Thymus (tissue), 11 donors: ENCODE measurements at regions not wholly inside any gene's neighbourhood (a gene's known extent, or its start where the extent isn't known, plus 50 kb on each side); places are given as distances from the start of the nearest gene placed in this dataset.
"Not testable (repeated sequence)": the region's sequence is repeated elsewhere in the genome, so short reads cannot be mapped to it uniquely, and the experiment has no call there.

Experiments used
- DNase-seq, 9 donors: peaks; one replicate each; pipeline ENCODE4 v3.0.0-alpha.2; 2013; ENCODE audit warnings: low spot score in 9 of 9, low read depth in 6 of 9, missing footprints in 1 of 9
- H3K27ac ChIP-seq, 2 donors: one replicate each; pipeline ENCODE4 v1.5.1; 2013; ENCODE audit warnings: control low read depth in 1 of 2, low read depth in 1 of 2, low read length in 1 of 2, mild to moderate bottlenecking in 1 of 2, moderate library complexity in 1 of 2
- H3K27me3 ChIP-seq, 2 donors: one replicate each; pipeline ENCODE4 v1.5.1; 2013; ENCODE audit warnings: low read length in 1 of 2; ENCODE audit not compliant: control insufficient read depth in 2 of 2, insufficient read depth in 1 of 2
- H3K36me3 ChIP-seq, 2 donors: one replicate each; pipeline ENCODE4 v1.5.1; 2013; ENCODE audit warnings: low read length in 1 of 2, mild to moderate bottlenecking in 1 of 2, moderate library complexity in 1 of 2; ENCODE audit not compliant: control insufficient read depth in 2 of 2, insufficient read depth in 2 of 2
- H3K4me1 ChIP-seq, 2 donors: one replicate each; pipeline ENCODE4 v1.5.1; 2013; ENCODE audit warnings: low read length in 2 of 2; ENCODE audit not compliant: control insufficient read depth in 2 of 2, insufficient read depth in 2 of 2
- H3K4me3 ChIP-seq, 2 donors: one replicate each; pipeline ENCODE4 v1.5.1; 2013; ENCODE audit warnings: low read length in 2 of 2, control low read depth in 1 of 2, mild to moderate bottlenecking in 1 of 2
- H3K9me3 ChIP-seq, 2 donors: one replicate each; pipeline ENCODE4 v1.5.1; 2013; ENCODE audit warnings: low read length in 1 of 2, mild to moderate bottlenecking in 1 of 2; ENCODE audit not compliant: control insufficient read depth in 2 of 2, insufficient read depth in 1 of 2
- WGBS: extraction: QIAGEN DNeasy Blood & Tissue Kit; methylation state at CpG from one replicate; pipeline ENCODE4 v1.1.7; 2013; 5-methylcytosine and 5-hydroxymethylcytosine counted together
- donor health status: healthy.

GRCh38 chr11:70894566-70895365, 357.6 kb downstream of the SHANK2 start:
- Histone ChIP-seq H3K27me3 (no peaks in the 10 kb centered on the region), H3K27ac (no peak overlapping the region), H3K9me3 (peaks cover 2 to 10% of the 10 kb centered on the region in 2 donors), H3K36me3 (no peaks in the 10 kb centered on the region), H3K4me3 (no peak overlapping the region), H3K4me1 (no peaks in the 10 kb centered on the region)
- no peak for DNase-seq
- 93% methylated on average over 20 of the region's 20 CpGs for WGBS

DNA sequence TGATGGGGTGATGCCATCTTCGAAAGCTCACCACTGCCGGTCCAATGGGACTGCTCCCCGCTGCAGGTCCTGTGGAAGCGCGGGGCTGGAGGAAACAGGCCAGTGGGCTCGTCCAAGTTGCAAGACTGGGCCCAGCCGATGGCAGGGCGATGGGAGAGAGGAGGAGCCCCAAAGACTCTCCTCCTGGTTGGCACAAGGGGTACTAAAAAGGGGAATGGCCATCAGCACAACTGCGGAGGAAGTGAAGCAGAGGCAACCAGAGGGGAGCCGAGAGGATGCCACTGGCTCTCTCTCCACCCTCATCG, 357.1 kb downstream of the SHANK2 start:
- Histone ChIP-seq H3K4me3 (no peak overlapping the region), H3K9me3 (peaks cover 2 to 10% of the 10 kb centered on the region in 2 donors), H3K27me3 (no peaks in the 10 kb centered on the region), H3K36me3 (no peaks in the 10 kb centered on the region), H3K27ac (no peak overlapping the region), H3K4me1 (no peaks in the 10 kb centered on the region)
- no peak for DNase-seq
- WGBS, result 94% methylated on average over 11 of the region's 11 CpGs

GRCh38 chr11:70897429-70897828, 354.9 kb downstream of the SHANK2 start:
- 93% methylated on average over 1 of the region's 1 CpG for WGBS

DNA sequence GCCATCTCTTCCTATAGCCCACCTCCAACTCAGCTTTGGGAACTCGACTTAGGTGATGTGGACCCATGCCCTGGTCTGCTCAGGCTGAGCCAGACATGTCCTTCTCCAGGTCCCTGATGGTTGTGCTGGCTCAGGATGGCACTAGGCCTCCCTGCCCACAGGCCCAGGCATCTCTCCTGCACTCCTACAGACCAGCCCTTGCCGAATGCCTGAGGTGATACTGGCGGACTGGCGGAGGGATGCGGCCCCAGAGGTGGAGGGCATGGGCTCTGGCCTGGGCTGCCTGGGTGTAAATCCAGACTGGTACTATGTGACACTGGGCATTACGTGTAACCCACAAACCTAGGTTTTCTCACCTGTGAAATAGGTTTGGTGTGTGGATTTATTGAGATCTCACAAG, 352.8 kb downstream of the SHANK2 start:
- no peak for DNase-seq
- Histone ChIP-seq H3K27me3 (no peaks in the 10 kb centered on the region), H3K36me3 (no peaks in the 10 kb centered on the region), H3K9me3 (peaks cover 2 to 10% of the 10 kb centered on the region in 2 donors), H3K4me3 (no peak overlapping the region), H3K27ac (no peak overlapping the region), H3K4me1 (no peaks in the 10 kb centered on the region)
- 95% methylated on average over 6 of the region's 6 CpGs for WGBS

More at GRCh38 chr11:70897429-70897828, 354.9 kb downstream of the SHANK2 start:
- no peak for DNase-seq
- Histone ChIP-seq H3K4me1 (no peaks in the 10 kb centered on the region), H3K27ac (no peak overlapping the region), H3K4me3 (no peak overlapping the region), H3K9me3 (peaks cover 2 to 10% of the 10 kb centered on the region in 2 donors), H3K27me3 (no peaks in the 10 kb centered on the region), H3K36me3 (no peaks in the 10 kb centered on the region)

DNA sequence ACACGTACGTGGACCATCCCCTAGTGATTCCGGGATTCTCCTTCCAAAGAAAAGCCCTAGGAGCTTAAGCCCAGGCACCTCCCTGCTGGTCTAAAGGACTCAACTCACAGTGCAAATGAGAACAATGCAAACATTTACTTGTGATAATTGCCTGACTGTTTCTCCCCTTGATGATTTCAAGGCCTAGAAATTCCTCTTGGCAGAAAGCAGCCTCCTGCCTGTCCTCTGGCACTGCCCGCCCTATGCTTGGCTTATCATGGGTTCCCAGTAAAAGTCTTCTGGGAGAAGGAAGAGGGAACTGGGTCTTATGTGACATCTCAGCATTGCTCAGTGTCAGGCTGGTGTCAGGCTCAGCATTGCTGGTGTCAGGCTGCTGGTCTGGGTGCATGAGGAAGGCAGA, 351.8 kb downstream of the SHANK2 start:
- Histone ChIP-seq H3K4me1 (no peaks in the 10 kb centered on the region), H3K27ac (no peak overlapping the region), H3K4me3 (no peak overlapping the region), H3K36me3 (no peaks in the 10 kb centered on the region), H3K9me3 (peaks cover 4 to 7% of the 10 kb centered on the region in 2 donors), H3K27me3 (no peaks in the 10 kb centered on the region)
- WGBS, result 95% methylated on average over 4 of the region's 4 CpGs
- DNase-seq, result no peak

- Histone ChIP-seq H3K27ac (no peak overlapping the region), H3K9me3 (peaks cover 2 to 6% of the 10 kb centered on the region in 2 donors), H3K4me3 (no peak overlapping the region), H3K27me3 (no peaks in the 10 kb centered on the region), H3K36me3 (no peaks in the 10 kb centered on the region), H3K4me1 (no peaks in the 10 kb centered on the region)
- no peak for DNase-seq
- 82% methylated on average over 15 of the region's 15 CpGs for WGBS
Observed at GRCh38 chr11:70901951-70902521, 350.3 kb downstream of the SHANK2 start.

GRCh38 chr11:70903229-70903628, 349.1 kb downstream of the SHANK2 start:
- H3K4me1 ChIP-seq, H3K27me3 ChIP-seq, DNase-seq, H3K4me3 ChIP-seq, H3K9me3 ChIP-seq, H3K27ac ChIP-seq, H3K36me3 ChIP-seq: not testable (repeated sequence)
- 94% methylated on average over 8 of the region's 8 CpGs for WGBS

GRCh38 chr11:70906101-70906500, 346.3 kb downstream of the SHANK2 start:
- H3K27ac ChIP-seq, result no peak overlapping the region
- H3K4me1 ChIP-seq, result no peaks in the 10 kb centered on the region
- peaks cover 0 to 2% of the 10 kb centered on the region in 2 donors for H3K9me3 ChIP-seq
- H3K36me3 ChIP-seq, result no peaks in the 10 kb centered on the region
- no peaks in the 10 kb centered on the region for H3K27me3 ChIP-seq
- WGBS, result 94% methylated on average over 12 of the region's 12 CpGs
- no peak overlapping the region for H3K4me3 ChIP-seq
- DNase-seq, result no peak

DNA sequence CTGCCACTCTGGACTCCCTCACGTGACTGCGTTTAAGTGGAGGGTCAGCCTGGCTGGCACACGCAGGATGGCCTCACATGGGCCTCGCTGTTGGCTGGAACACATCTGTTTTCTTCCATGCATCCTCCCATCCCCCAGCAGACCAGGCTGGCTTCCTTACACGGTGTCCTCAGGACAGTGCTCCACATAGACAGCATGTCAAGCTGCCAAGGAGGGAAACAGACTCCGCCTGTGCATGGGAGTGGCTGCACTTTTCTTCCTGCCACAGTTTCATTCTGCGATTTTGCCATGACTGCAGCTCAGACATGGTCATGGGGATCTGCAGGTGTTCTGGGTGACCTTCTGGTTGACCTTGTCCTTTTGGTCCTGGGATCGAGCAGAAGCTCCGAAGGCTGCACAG, 344.2 kb downstream of the SHANK2 start:
- H3K27ac ChIP-seq, result no peak overlapping the region
- H3K4me3 ChIP-seq, result no peak overlapping the region
- no peaks in the 10 kb centered on the region for H3K4me1 ChIP-seq
- no peak for DNase-seq
- 78% methylated on average over 9 of the region's 9 CpGs for WGBS
- no peaks in the 10 kb centered on the region for H3K36me3 ChIP-seq
- peaks cover 0 to 2% of the 10 kb centered on the region in 2 donors for H3K9me3 ChIP-seq
- no peaks in the 10 kb centered on the region for H3K27me3 ChIP-seq
